CD4-positive, alpha-beta T cell (primary cell): ENCODE measurements at regions not wholly inside any gene's neighbourhood (a gene's known extent, or its start where the extent isn't known, plus 50 kb on each side); places are given as distances from the start of the nearest gene placed in this dataset.

ENCODE experiments used
- ATAC-seq: fragments of 200-7000 bp; cut with Tn5 transposase; one replicate; pipeline ENCODE4 v1.10.0; 2022; ENCODE audit warnings: mild to moderate bottlenecking; ENCODE audit not compliant: poor library complexity
- CTCF ChIA-PET: fragments of 350-600 bp; sonication (Branson Sonifier 250); formaldehyde crosslinking; loops from one replicate; lab custom pipeline; 2021; ENCODE audit warnings: antibody characterized with exemption, inconsistent platforms; lab: Charles Lee
- POLR2A ChIA-PET: fragments of 350-600 bp; sonication (Branson Sonifier 250); formaldehyde crosslinking; loops from one replicate; lab custom pipeline; 2021; ENCODE audit warnings: antibody characterized with exemption, inconsistent platforms; lab: Charles Lee
- DNase-seq, 14 experiments: peaks; one replicate each; pipeline ENCODE4 v3.0.0-alpha.2; 2013 to 2020; ENCODE audit warnings: mixed read lengths in 2 of 14
- H3K27ac ChIP-seq, 2 donors: one replicate each; pipeline versions ENCODE4 v1.5.1 to v1.7.0; 2013; ENCODE audit warnings: low read length in 2 of 2, low read depth in 1 of 2, mild to moderate bottlenecking in 1 of 2
- H3K27me3 ChIP-seq, 2 experiments: 1 replicate in 1 of 2; 2 replicates in 1 of 2; pipeline versions ENCODE4 v1.6.1 to v1.7.0; 2013; ENCODE audit warnings: low read length in 2 of 2, control low read depth in 1 of 2, mild to moderate bottlenecking in 1 of 2, moderate library complexity in 1 of 2; ENCODE audit not compliant: insufficient read depth in 2 of 2, control insufficient read depth in 1 of 2
- H3K36me3 ChIP-seq: one replicate; pipeline ENCODE4 v1.6.1; 2013; ENCODE audit warnings: low read length, control low read depth; ENCODE audit not compliant: insufficient read depth
- H3K4me1 ChIP-seq: one replicate; pipeline ENCODE4 v1.6.1; 2013; ENCODE audit warnings: low read length, control low read depth; ENCODE audit not compliant: insufficient read depth
- H3K4me3 ChIP-seq: one replicate; pipeline ENCODE4 v1.5.1; 2013; ENCODE audit warnings: mild to moderate bottlenecking, low read length, moderate library complexity
- H3K9me3 ChIP-seq, 2 experiments: 1 replicate in 1 of 2; 2 replicates in 1 of 2; pipeline versions ENCODE4 v1.6.1 to v1.7.0; 2013; ENCODE audit warnings: low read length in 2 of 2, mild to moderate bottlenecking in 2 of 2, control low read depth in 1 of 2, moderate library complexity in 1 of 2; ENCODE audit not compliant: control insufficient read depth in 1 of 2, insufficient read depth in 1 of 2
- H3K27ac Mint-ChIP-seq: one replicate; pipeline ENCODE4 v1.8.0; 2020; ENCODE audit warnings: mixed read lengths
- H3K27me3 Mint-ChIP-seq: one replicate; pipeline ENCODE4 v1.8.0; 2021; ENCODE audit warnings: mixed read lengths
- H3K36me3 Mint-ChIP-seq: one replicate; pipeline ENCODE4 v1.8.0; 2021; ENCODE audit warnings: low read depth, mixed read lengths
- H3K4me1 Mint-ChIP-seq: one replicate; pipeline ENCODE4 v1.8.0; 2021; ENCODE audit warnings: low read depth, mixed read lengths
- H3K4me3 Mint-ChIP-seq: one replicate; pipeline ENCODE4 v1.8.0; 2020; ENCODE audit warnings: mild to moderate bottlenecking, mixed read lengths
- H3K9me3 Mint-ChIP-seq: one replicate; pipeline ENCODE4 v1.8.0; 2020; ENCODE audit warnings: mixed read lengths
- intact Hi-C, 2 experiments: fragments of 100-400 bp; cut with DNase I in 1 of 2; cut with micrococcal nuclease in 1 of 2; formaldehyde crosslinking; loops; one replicate each; pipeline versions ENCODE4 v1.15.1 to v1.9.0; 2023 to 2025; cut with DNase I, micrococcal nuclease
- TF ChIP-seq, protein P1 (sequence below): fragments of 200-600 bp; IDR thresholded peaks from one replicate; pipeline ENCODE4 v1.8.0; 2022; ENCODE audit warnings: antibody characterized with exemption, mild to moderate bottlenecking

- no peaks in the 10 kb centered on the region for H3K4me1 ChIP-seq
- Mint-ChIP-seq H3K4me1 (no peaks in the 10 kb centered on the region), H3K27me3 (no peaks in the 10 kb centered on the region), H3K4me3 (no peak overlapping the region), H3K9me3 (no peaks in the 10 kb centered on the region), H3K36me3 (no peaks in the 10 kb centered on the region), H3K27ac (no peak overlapping the region)
- H3K27me3 ChIP-seq: no peaks in the 10 kb centered on the region
- no peaks in the 10 kb centered on the region for H3K9me3 ChIP-seq
- ChIA-PET POLR2A (no interaction called here), CTCF (interaction anchor here (0.8 kb wide), 1 partner anchor 7 kb away, joined by 3 read pairs; no protein-coding TSS in a partner anchor)
- DNase-seq (no peak), ATAC-seq (no peak)
- no peak overlapping the region for H3K4me3 ChIP-seq
- no peaks in the 10 kb centered on the region for H3K36me3 ChIP-seq
- H3K27ac ChIP-seq: no peak overlapping the region
- intact Hi-C loops: no loop called here
- TF ChIP-seq, protein P1, sequence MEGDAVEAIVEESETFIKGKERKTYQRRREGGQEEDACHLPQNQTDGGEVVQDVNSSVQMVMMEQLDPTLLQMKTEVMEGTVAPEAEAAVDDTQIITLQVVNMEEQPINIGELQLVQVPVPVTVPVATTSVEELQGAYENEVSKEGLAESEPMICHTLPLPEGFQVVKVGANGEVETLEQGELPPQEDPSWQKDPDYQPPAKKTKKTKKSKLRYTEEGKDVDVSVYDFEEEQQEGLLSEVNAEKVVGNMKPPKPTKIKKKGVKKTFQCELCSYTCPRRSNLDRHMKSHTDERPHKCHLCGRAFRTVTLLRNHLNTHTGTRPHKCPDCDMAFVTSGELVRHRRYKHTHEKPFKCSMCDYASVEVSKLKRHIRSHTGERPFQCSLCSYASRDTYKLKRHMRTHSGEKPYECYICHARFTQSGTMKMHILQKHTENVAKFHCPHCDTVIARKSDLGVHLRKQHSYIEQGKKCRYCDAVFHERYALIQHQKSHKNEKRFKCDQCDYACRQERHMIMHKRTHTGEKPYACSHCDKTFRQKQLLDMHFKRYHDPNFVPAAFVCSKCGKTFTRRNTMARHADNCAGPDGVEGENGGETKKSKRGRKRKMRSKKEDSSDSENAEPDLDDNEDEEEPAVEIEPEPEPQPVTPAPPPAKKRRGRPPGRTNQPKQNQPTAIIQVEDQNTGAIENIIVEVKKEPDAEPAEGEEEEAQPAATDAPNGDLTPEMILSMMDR: no peak
Measured at GRCh38 chr2:57504787-57505186, 541.8 kb upstream of the VRK2 start.

DNA sequence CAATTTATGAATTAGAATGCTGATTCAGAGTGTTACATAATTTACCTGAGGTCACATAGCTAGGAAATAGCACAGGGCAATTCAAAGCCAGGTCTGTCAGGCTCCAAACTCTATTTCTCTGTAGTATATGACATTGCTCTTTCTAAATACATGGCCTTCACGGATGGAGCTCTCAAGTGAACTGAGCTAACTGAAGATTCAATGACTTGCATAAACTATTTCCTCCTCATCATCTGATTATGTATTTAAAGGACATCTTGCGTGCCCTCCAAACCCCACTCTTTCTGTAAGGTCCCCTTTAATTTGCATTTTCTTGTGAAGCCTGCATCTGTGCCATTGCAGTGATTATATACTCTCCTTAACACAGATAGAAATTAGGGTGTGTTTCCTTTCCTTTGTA is 537.4 kb upstream of the VRK2 start:
- no peak overlapping the region for H3K27ac ChIP-seq
- ChIA-PET POLR2A (no interaction called here), CTCF (no interaction called here)
- no peaks in the 10 kb centered on the region for H3K36me3 ChIP-seq
- H3K27me3 ChIP-seq: no peaks in the 10 kb centered on the region
- H3K4me3 ChIP-seq: no peak overlapping the region
- Mint-ChIP-seq H3K4me3 (no peak overlapping the region), H3K27me3 (no peaks in the 10 kb centered on the region), H3K27ac (no peak overlapping the region), H3K4me1 (no peaks in the 10 kb centered on the region), H3K9me3 (no peaks in the 10 kb centered on the region), H3K36me3 (no peaks in the 10 kb centered on the region)
- DNase-seq (no peak), ATAC-seq (no peak)
- intact Hi-C loops: no loop called here
- H3K9me3 ChIP-seq: no peaks in the 10 kb centered on the region
- H3K4me1 ChIP-seq: no peaks in the 10 kb centered on the region
- TF ChIP-seq, protein P1: no peak

- intact Hi-C loops: no loop called here
- ATAC-seq: no peak
- ChIA-PET CTCF (no interaction called here), POLR2A (no interaction called here)
- no peak overlapping the region for H3K4me3 ChIP-seq
- Mint-ChIP-seq H3K27ac (no peak overlapping the region), H3K4me1 (no peaks in the 10 kb centered on the region), H3K4me3 (no peak overlapping the region), H3K27me3 (no peaks in the 10 kb centered on the region), H3K9me3 (no peaks in the 10 kb centered on the region), H3K36me3 (no peaks in the 10 kb centered on the region)
- H3K4me1 ChIP-seq: no peaks in the 10 kb centered on the region
- H3K27me3 ChIP-seq: no peaks in the 10 kb centered on the region
- no peaks in the 10 kb centered on the region for H3K9me3 ChIP-seq
- no peak for DNase-seq
- H3K36me3 ChIP-seq: no peaks in the 10 kb centered on the region
- TF ChIP-seq, protein P1: no peak
- no peak overlapping the region for H3K27ac ChIP-seq
Measured at GRCh38 chr2:57510704-57511103, 535.9 kb upstream of the VRK2 start.
